SIG-M5 (cell line): ENCODE measurements at regions not wholly inside any gene's neighbourhood (a gene's known extent, or its start where the extent isn't known, plus 50 kb on each side); places are given as distances from the start of the nearest gene placed in this dataset.
"Not testable (repeated sequence)": the region's sequence is repeated elsewhere in the genome, so short reads cannot be mapped to it uniquely, and the experiment has no call there.

Experiments
- DNase-seq: peaks from one replicate; lab custom pipeline; 2025; lab: John Stamatoyannopoulos, UW

- no peak for DNase-seq
Measured at GRCh38 chr15:100767001-100767825, 112.4 kb upstream of the ALDH1A3 start.

- DNase-seq = no peak
Measured at GRCh38 chr15:100768501-100768931, 111.1 kb upstream of the ALDH1A3 start.

GRCh38 chr15:100769043-100769974 is 110.3 kb upstream of the ALDH1A3 start:
- no peak for DNase-seq

- DNase-seq = no peak
Measured at GRCh38 chr15:100769975-100770340, 109.7 kb upstream of the ALDH1A3 start.

GRCh38 chr15:100770661-100771584 is 108.7 kb upstream of the ALDH1A3 start:
- no peak for DNase-seq

GRCh38 chr15:100771746-100772145 is 107.9 kb upstream of the ALDH1A3 start:
- no peak for DNase-seq

- no peak for DNase-seq
Measured at GRCh38 chr15:100772478-100772877, 107.2 kb upstream of the ALDH1A3 start.

- DNase-seq = no peak
Measured at GRCh38 chr15:100772892-100773520, 106.6 kb upstream of the ALDH1A3 start.

- DNase-seq = not testable (repeated sequence)
Measured at GRCh38 chr15:100774044-100774443, 105.6 kb upstream of the ALDH1A3 start.

- no peak for DNase-seq
Measured at GRCh38 chr15:100775581-100776185, 103.9 kb upstream of the ALDH1A3 start.

GRCh38 chr15:100777821-100778220 is 101.8 kb upstream of the ALDH1A3 start:
- no peak for DNase-seq

GRCh38 chr15:100778831-100779288 is 100.8 kb upstream of the ALDH1A3 start:
- no peak for DNase-seq

- DNase-seq = no peak
Measured at GRCh38 chr15:100779331-100780207, 100.1 kb upstream of the ALDH1A3 start.

GRCh38 chr15:100780208-100780800 is 99.3 kb upstream of the ALDH1A3 start:
- no peak for DNase-seq

- no peak for DNase-seq
Measured at GRCh38 chr15:100781061-100781960, 98.3 kb upstream of the ALDH1A3 start.

GRCh38 chr15:100781961-100782530 is 97.6 kb upstream of the ALDH1A3 start:
- DNase-seq = no peak

- DNase-seq = no peak
Measured at GRCh38 chr15:100783291-100783690, 96.3 kb upstream of the ALDH1A3 start.
